VCaP (cell line): ENCODE measurements at regions not wholly inside any gene's neighbourhood (a gene's known extent, or its start where the extent isn't known, plus 50 kb on each side); places are given as distances from the start of the nearest gene placed in this dataset.

Experiments
- H3K27ac ChIP-seq: fragments of 450-650 bp; 2 replicates; pipeline ENCODE4 v1.5.1; 2017
- TF ChIP-seq, protein P1 (sequence below): fragments of 450-650 bp; conservative IDR thresholded peaks from 2 replicates; pipeline ENCODE4 v1.5.1; 2017; ENCODE audit warnings: mild to moderate bottlenecking, moderate library complexity

DNA sequence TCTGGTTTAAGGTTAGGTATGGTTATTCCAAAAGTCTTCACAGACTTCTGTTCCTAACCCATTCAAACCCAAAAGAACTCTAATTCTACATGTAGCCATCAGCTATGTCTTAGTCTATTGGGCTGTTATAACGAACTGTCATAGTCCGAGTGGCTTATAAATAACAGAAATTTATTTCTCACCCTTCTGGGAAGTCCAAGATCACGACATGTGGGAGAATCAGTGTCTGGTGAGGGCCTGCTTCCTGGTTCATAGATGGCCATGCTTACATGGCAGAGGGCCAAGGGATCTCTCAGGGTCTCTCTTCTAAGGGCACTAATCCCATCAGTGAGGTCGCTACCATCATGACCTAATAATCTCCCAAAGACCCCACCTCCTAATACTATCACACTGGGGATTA is 103.0 kb upstream of the PPP2R5A start:
- no peak overlapping the region for H3K27ac ChIP-seq
- TF ChIP-seq, protein P1, sequence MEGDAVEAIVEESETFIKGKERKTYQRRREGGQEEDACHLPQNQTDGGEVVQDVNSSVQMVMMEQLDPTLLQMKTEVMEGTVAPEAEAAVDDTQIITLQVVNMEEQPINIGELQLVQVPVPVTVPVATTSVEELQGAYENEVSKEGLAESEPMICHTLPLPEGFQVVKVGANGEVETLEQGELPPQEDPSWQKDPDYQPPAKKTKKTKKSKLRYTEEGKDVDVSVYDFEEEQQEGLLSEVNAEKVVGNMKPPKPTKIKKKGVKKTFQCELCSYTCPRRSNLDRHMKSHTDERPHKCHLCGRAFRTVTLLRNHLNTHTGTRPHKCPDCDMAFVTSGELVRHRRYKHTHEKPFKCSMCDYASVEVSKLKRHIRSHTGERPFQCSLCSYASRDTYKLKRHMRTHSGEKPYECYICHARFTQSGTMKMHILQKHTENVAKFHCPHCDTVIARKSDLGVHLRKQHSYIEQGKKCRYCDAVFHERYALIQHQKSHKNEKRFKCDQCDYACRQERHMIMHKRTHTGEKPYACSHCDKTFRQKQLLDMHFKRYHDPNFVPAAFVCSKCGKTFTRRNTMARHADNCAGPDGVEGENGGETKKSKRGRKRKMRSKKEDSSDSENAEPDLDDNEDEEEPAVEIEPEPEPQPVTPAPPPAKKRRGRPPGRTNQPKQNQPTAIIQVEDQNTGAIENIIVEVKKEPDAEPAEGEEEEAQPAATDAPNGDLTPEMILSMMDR: no peak

DNA sequence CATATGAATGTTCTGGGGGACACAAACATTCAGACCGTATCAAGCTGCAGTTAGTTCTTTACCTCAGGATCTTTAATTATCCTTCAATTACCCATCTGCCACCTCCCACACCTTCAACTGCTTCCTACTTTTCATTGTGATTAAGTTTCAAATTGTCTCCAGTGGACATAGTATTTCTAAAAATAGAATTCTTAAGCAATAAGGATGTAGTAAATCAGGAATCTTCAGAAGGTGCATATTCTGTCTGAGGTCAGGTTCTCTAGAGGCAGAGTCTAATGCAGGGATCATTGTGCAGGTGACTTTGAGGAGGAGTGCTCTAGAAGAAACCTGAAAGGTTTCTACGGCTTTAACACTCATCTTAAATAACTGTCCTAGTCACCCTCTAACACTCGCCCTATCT is 102.6 kb upstream of the PPP2R5A start:
- TF ChIP-seq, protein P1: no peak
- no peak overlapping the region for H3K27ac ChIP-seq

DNA sequence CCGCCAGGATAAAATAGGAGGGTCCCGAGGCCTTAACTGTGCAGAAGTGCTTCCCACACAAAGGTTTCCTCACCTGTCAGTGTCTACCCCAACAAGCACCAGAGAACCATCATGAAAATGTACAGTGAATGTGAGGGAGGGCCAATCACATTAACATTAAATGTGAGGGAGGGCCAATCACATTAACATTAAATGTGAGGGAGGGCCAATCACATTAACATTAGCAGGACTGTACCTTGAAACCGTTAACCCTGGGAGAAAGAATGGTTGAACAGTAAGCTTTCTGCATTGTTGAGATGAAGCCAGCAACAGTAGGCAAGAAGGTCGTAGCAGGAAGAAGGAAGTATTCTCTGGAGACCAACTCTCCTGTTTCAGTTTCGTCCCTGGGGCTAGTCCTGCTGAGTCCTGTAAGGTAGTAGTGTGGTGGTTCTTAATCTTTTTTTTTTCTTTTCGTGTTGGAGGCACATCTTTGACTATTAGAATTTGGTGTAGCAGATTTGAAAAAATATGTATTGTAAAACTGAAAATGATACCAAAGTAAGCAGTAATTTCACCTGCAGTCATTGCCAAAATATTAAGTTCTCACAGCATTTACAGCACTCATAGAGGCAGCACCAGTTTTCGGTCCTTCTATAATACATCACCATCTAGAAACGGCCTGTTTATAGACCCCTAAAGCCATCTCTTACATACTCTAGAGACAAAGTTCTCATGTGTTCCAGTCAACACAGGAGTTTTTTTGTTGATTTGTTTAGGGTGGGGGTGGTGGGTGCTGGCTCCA is 98.6 kb upstream of the PPP2R5A start:
- H3K27ac ChIP-seq: no peak overlapping the region

DNA sequence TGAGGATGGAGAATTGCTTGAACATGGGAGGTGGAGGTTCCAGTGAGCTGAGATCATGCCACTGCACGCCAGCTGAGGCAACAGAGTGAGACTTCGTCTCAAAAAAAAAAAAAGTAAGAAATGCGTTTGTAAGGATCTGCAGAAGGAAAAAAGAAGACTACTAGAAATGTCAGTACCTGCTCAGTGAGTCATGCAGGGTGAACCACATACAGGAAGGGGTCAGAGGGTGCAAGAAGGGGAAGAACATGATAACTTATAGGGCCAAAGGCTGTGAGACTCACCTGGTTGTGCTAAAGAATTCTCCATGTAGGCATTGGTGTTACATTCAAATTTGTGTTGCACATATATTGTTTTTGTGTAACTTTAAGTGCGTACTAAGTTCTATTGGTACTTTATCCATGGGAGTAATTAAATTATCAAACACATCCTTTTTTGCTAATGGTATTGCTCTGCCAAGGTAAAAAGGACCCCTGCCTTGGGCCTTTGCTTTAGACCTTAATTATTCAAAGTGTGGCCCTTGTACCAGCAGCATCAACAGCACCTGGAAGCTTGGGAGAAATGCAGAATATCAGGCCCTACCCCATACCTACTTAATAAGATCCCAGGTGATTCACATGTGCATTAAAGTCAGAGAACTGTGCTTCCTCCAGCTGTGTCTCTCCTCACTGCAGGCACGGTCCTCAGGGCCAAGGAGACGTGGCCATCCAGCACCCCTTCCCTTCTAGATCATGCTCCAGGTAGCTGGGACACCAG is 96.4 kb upstream of the PPP2R5A start:
- H3K27ac ChIP-seq: no peak overlapping the region
- TF ChIP-seq, protein P1: no peak

More for the DNA sequence above, 98.6 kb upstream of the PPP2R5A start:
- TF ChIP-seq, protein P1: no peak

DNA sequence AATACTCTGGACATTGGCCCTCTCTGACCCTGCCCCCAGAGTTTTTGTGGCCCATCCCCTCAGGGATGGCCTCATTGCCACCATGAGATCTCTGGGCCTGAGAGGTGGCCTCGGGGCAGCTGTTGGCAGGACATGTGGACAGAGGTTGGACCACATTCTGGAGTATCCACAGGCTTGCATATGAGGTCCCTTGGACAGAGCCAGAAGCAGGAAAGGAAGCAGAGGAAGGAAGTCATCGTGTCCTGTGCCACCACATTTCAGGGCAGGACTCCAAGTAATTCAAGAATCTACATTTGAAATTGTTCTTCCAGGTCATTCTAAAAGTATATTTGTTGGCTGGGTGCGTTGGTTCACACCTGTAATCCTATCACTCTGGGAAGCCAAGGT is 95.9 kb upstream of the PPP2R5A start:
- no peak overlapping the region for H3K27ac ChIP-seq
- TF ChIP-seq, protein P1: no peak

DNA sequence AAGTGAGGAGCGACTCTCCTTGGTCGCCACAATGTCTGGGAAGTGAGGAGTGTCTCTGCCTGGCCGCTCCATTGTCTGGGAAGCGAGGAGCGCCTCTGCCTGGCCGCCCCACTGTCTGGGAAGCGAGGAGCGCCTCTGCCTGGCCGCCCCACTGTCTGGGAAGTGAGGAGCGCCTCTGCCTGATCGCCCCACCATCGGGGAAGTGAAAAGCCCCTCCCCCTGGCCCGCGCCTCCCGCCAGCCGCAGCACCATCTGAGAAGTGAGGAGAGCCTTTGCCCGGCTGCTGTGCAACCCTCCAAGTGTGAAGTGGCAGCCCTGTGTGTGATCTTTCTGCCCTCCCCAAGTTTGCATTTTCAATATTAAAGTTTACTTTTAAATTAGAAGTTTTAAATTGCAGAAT is 95.0 kb upstream of the PPP2R5A start:
- TF ChIP-seq, protein P1: no peak
- no peak overlapping the region for H3K27ac ChIP-seq

DNA sequence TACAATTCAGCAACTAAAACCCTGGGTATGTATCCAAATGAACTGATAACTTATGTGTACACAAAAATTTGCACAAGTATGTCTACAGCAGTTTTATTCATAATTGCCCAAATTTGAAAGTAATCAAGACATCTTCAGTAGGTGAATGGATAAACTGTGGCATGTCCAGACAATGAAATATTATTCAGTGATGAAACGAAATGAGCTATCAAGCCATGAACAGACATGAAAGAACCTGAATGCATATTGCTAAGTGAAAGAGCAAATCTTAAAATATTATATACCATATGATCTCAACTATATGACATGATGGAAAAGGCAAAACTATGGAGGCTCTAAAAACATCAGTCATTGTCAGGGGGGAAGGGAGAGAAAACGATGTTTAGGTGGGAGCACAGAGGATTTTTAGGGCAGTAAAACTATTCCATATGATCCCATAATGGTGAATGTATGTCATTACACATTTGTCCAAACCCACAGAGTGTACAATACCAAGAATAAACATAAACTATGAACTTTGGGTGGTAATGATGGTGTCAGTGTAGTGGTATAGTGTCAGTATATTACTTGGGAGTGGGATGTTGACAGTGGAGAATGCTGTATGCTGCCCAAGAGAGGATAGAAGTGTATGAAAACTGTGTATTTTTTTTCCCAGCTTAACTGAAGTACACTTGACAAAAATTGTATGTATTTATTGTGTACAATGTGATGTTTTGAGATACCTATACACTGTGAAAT is 92.8 kb upstream of the PPP2R5A start:
- TF ChIP-seq, protein P1: no peak
- no peak overlapping the region for H3K27ac ChIP-seq
